Activated CD8-positive, alpha-beta T cell treated with anti-CD3 and anti-CD28 coated beads for 36 hours (primary cell): ENCODE measurements at regions not wholly inside any gene's neighbourhood (a gene's known extent, or its start where the extent isn't known, plus 50 kb on each side); places are given as distances from the start of the nearest gene placed in this dataset.

Experiments
- ATAC-seq: fragments of 200-7000 bp; cut with Tn5 transposase; one replicate; pipeline ENCODE4 v1.10.0; 2021; ENCODE audit warnings: mild to moderate bottlenecking, moderate library complexity
- CTCF ChIA-PET: fragments of 350-600 bp; sonication (Branson Sonifier 250); formaldehyde crosslinking; loops from one replicate; lab custom pipeline; 2021; ENCODE audit warnings: antibody characterized with exemption; lab: Charles Lee
- POLR2A ChIA-PET: fragments of 350-600 bp; sonication (Branson Sonifier 250); formaldehyde crosslinking; loops from one replicate; lab custom pipeline; 2021; ENCODE audit warnings: antibody characterized with exemption; lab: Charles Lee
- DNase-seq: peaks from one replicate; pipeline ENCODE4 v3.0.0-alpha.2; 2020
- H3K27ac Mint-ChIP-seq: one replicate; pipeline ENCODE4 v1.8.0; 2021; ENCODE audit warnings: mild to moderate bottlenecking, mixed read lengths
- H3K27me3 Mint-ChIP-seq: one replicate; pipeline ENCODE4 v1.8.0; 2021; ENCODE audit warnings: mixed read lengths
- H3K36me3 Mint-ChIP-seq: one replicate; pipeline ENCODE4 v1.8.0; 2021; ENCODE audit warnings: low read depth, mixed read lengths
- H3K4me1 Mint-ChIP-seq: one replicate; pipeline ENCODE4 v1.8.0; 2021; ENCODE audit warnings: low read depth, mixed read lengths
- H3K4me3 Mint-ChIP-seq: one replicate; pipeline ENCODE4 v1.8.0; 2021; ENCODE audit warnings: mild to moderate bottlenecking, moderate library complexity, mixed read lengths
- H3K9me3 Mint-ChIP-seq: one replicate; pipeline ENCODE4 v1.8.0; 2021; ENCODE audit warnings: mixed read lengths
- CTCF ChIP-seq: fragments of 200-600 bp; IDR thresholded peaks from one replicate; pipeline ENCODE4 v1.8.0; 2022; ENCODE audit warnings: antibody characterized with exemption, mild to moderate bottlenecking
- intact Hi-C: fragments of 100-400 bp; cut with micrococcal nuclease; formaldehyde crosslinking; loops from one replicate; pipeline ENCODE4 v1.10.0; 2022

GRCh38 chr3:109835958-109836357 lies 498.6 kb upstream of the DPPA4 start:
- Mint-ChIP-seq H3K4me1 (no peaks in the 10 kb centered on the region), H3K4me3 (no peak overlapping the region), H3K36me3 (no peaks in the 10 kb centered on the region), H3K27ac (no peak overlapping the region), H3K9me3 (peaks cover under 1% of the 10 kb centered on the region), H3K27me3 (no peaks in the 10 kb centered on the region)
- intact Hi-C loops: no loop called here
- TF ChIP-seq CTCF: no peak
- POLR2A ChIA-PET: no interaction called here
- no peak for DNase-seq
- ATAC-seq: no peak
- CTCF ChIA-PET: no interaction called here

GRCh38 chr3:109851854-109852253 lies 514.5 kb upstream of the DPPA4 start:
- H3K4me3 Mint-ChIP-seq: no peak overlapping the region
- H3K4me1 Mint-ChIP-seq: peaks cover 7% of the 10 kb centered on the region

GRCh38 chr3:109852283-109852682 lies 514.9 kb upstream of the DPPA4 start:
- Mint-ChIP-seq H3K27ac (no peak overlapping the region), H3K4me1 (peaks cover 7% of the 10 kb centered on the region), H3K9me3 (peaks cover 27% of the 10 kb centered on the region), H3K27me3 (no peaks in the 10 kb centered on the region), H3K36me3 (peaks cover 5% of the 10 kb centered on the region), H3K4me3 (no peak overlapping the region)
- POLR2A ChIA-PET: no interaction called here
- TF ChIP-seq CTCF: no peak
- DNase-seq: no peak
- CTCF ChIA-PET: no interaction called here
- intact Hi-C loops: no loop called here
- ATAC-seq: no peak

More at GRCh38 chr3:109851854-109852253, 514.5 kb upstream of the DPPA4 start:
- Mint-ChIP-seq H3K27ac (no peak overlapping the region), H3K27me3 (no peaks in the 10 kb centered on the region), H3K9me3 (peaks cover 27% of the 10 kb centered on the region), H3K36me3 (peaks cover 5% of the 10 kb centered on the region)
- ATAC-seq: no peak
- CTCF ChIA-PET: no interaction called here
- POLR2A ChIA-PET: no interaction called here
- TF ChIP-seq CTCF: no peak
- no peak for DNase-seq
- intact Hi-C loops: no loop called here

- H3K27me3 Mint-ChIP-seq: no peaks in the 10 kb centered on the region
- ATAC-seq (no peak), DNase-seq (no peak)
- POLR2A ChIA-PET: no interaction called here
- no peak overlapping the region for H3K27ac Mint-ChIP-seq
- CTCF ChIA-PET: interaction anchor here (0.6 kb wide), 1 partner anchor 50 kb away, joined by 4 read pairs; no protein-coding TSS in a partner anchor
- H3K36me3 Mint-ChIP-seq: peaks cover 5% of the 10 kb centered on the region
- TF ChIP-seq CTCF: no peak
- H3K9me3 Mint-ChIP-seq: peaks cover 23% of the 10 kb centered on the region
- H3K4me3 Mint-ChIP-seq: no peak overlapping the region
- intact Hi-C loops: no loop called here
- H3K4me1 Mint-ChIP-seq: peaks cover 7% of the 10 kb centered on the region
Measured at GRCh38 chr3:109853077-109853731, 515.9 kb upstream of the DPPA4 start.

- H3K9me3 Mint-ChIP-seq: peaks cover 1% of the 10 kb centered on the region
- no peak overlapping the region for H3K4me3 Mint-ChIP-seq
- ATAC-seq: no peak
- DNase-seq: no peak
- H3K27me3 Mint-ChIP-seq: no peaks in the 10 kb centered on the region
- POLR2A ChIA-PET: no interaction called here
- intact Hi-C loops: no loop called here
- TF ChIP-seq CTCF: no peak
- no peaks in the 10 kb centered on the region for H3K4me1 Mint-ChIP-seq
- CTCF ChIA-PET: no interaction called here
- no peak overlapping the region for H3K27ac Mint-ChIP-seq
- no peaks in the 10 kb centered on the region for H3K36me3 Mint-ChIP-seq
Measured at GRCh38 chr3:109863701-109864100, 526.4 kb upstream of the DPPA4 start.
